H1 (cell line): ENCODE measurements at regions not wholly inside any gene's neighbourhood (a gene's known extent, or its start where the extent isn't known, plus 50 kb on each side); places are given as distances from the start of the nearest gene placed in this dataset.

Experiments
- ATF3 ChIP-seq: IDR thresholded peaks from 2 replicates; pipeline ENCODE4 v1.6.1; 2011; ENCODE audit warnings: low read depth, mild to moderate bottlenecking, low read length; ENCODE audit not compliant: insufficient read depth
- CEBPB ChIP-seq: IDR thresholded peaks from 2 replicates; pipeline ENCODE4 v1.6.1; 2012; ENCODE audit warnings: low read depth, low read length
- CTCF ChIP-seq, 3 experiments: IDR thresholded peaks; 1 replicate in 2 of 3; 2 replicates in 1 of 3; pipeline versions ENCODE4 v1.5.1 to v1.6.1; 2011; ENCODE audit warnings: low read length in 3 of 3, mild to moderate bottlenecking in 3 of 3, inconsistent platforms in 2 of 3, low read depth in 1 of 3, moderate library complexity in 1 of 3; ENCODE audit not compliant: insufficient read depth in 1 of 3; ENCODE audit errors: control extremely low read depth in 1 of 3
- E2F6 ChIP-seq: IDR thresholded peaks from 2 replicates; pipeline ENCODE4 v1.6.1; 2012; ENCODE audit warnings: inconsistent platforms
- EZH2 ChIP-seq: fragments of 200-600 bp; sonication (generic); IDR thresholded peaks from 2 replicates; pipeline ENCODE4 v1.7.1; 2012; ENCODE audit warnings: low read depth, mild to moderate bottlenecking, moderate library complexity, low read length, inconsistent platforms; ENCODE audit not compliant: severe bottlenecking
- GTF2F1 ChIP-seq: IDR thresholded peaks from 2 replicates; pipeline ENCODE4 v1.6.1; 2012; ENCODE audit warnings: low read depth, low read length, improper control_type of control experiment, borderline replicate concordance
- HDAC6 ChIP-seq: IDR thresholded peaks from one replicate; pipeline ENCODE4 v1.7.1; 2012; ENCODE audit warnings: low read depth, mild to moderate bottlenecking, inconsistent platforms, low read length, moderate library complexity
- KDM1A ChIP-seq: fragments of 200-600, 300-600 bp; sonication (generic); IDR thresholded peaks from 2 replicates; pipeline ENCODE4 v1.7.1; 2016; ENCODE audit warnings: mild to moderate bottlenecking, low read length, borderline replicate concordance
- MAX ChIP-seq: IDR thresholded peaks from 2 replicates; pipeline ENCODE4 v1.6.1; 2012; ENCODE audit warnings: inconsistent platforms
- POLR2A ChIP-seq, 2 experiments: IDR thresholded peaks; 1 replicate in 1 of 2; 2 replicates in 1 of 2; pipeline ENCODE4 v1.6.1; 2011; ENCODE audit warnings: low read depth in 2 of 2, low read length in 2 of 2, mild to moderate bottlenecking in 2 of 2; ENCODE audit errors: control extremely low read depth in 1 of 2
- POLR2AphosphoS5 ChIP-seq: IDR thresholded peaks from 2 replicates; pipeline ENCODE4 v1.6.1; 2011; ENCODE audit warnings: low read depth, low read length
- YY1 ChIP-seq: IDR thresholded peaks from 2 replicates; pipeline ENCODE4 v1.6.1; 2011; ENCODE audit warnings: low read depth, mild to moderate bottlenecking, low read length

- TF ChIP-seq ATF3, result no peak
- no peak for TF ChIP-seq CTCF (IDR thresholded peaks at IDR 0.05; ENCODE audit: control extremely low read depth in 1 of 3, insufficient read depth in 1 of 3, low read depth in 1 of 3, low read length in 3 of 3)
- no peak for TF ChIP-seq HDAC6
- TF ChIP-seq POLR2A (IDR thresholded peaks at IDR 0.05; ENCODE audit: control extremely low read depth in 1 of 2, low read depth in 2 of 2, low read length in 2 of 2), result no peak
- TF ChIP-seq MAX, result no peak
- TF ChIP-seq YY1, result no peak
- no peak for TF ChIP-seq EZH2
- TF ChIP-seq GTF2F1, result no peak
- no peak for TF ChIP-seq POLR2AphosphoS5
- no peak for TF ChIP-seq KDM1A
- TF ChIP-seq CEBPB, result no peak
- TF ChIP-seq E2F6, result no peak
Measured at GRCh38 chr3:147705651-147706051, 296.5 kb downstream of the ZIC1 start.
